Liver (tissue), 8 donors: ENCODE measurements at regions not wholly inside any gene's neighbourhood (a gene's known extent, or its start where the extent isn't known, plus 50 kb on each side); places are given as distances from the start of the nearest gene placed in this dataset.

Source experiments
- DNase-seq: peaks from one replicate; pipeline ENCODE4 v3.0.0-alpha.2; 2017; ENCODE audit warnings: low spot score
- H3K27ac ChIP-seq, 2 donors: one replicate each; pipeline ENCODE4 v1.7.0; 2013; ENCODE audit warnings: inconsistent platforms in 2 of 2, low read length in 2 of 2, control low read depth in 1 of 2, low read depth in 1 of 2, mild to moderate bottlenecking in 1 of 2
- H3K27me3 ChIP-seq, 4 donors: one replicate each; pipeline versions ENCODE4 v1.6.1 to v1.7.0; 2013; ENCODE audit warnings: low read length in 3 of 4, inconsistent platforms in 1 of 4, mild to moderate bottlenecking in 1 of 4, moderate library complexity in 1 of 4; ENCODE audit not compliant: control insufficient read depth in 4 of 4, insufficient read depth in 4 of 4
- H3K36me3 ChIP-seq, 4 donors: one replicate each; pipeline versions ENCODE4 v1.6.1 to v1.7.0; 2013; ENCODE audit warnings: low read length in 3 of 4, mild to moderate bottlenecking in 3 of 4, low read depth in 1 of 4, moderate library complexity in 1 of 4; ENCODE audit not compliant: control insufficient read depth in 4 of 4, insufficient read depth in 3 of 4
- H3K4me1 ChIP-seq, 4 donors: one replicate each; pipeline versions ENCODE4 v1.6.1 to v1.7.0; 2013; ENCODE audit warnings: low read length in 3 of 4, mild to moderate bottlenecking in 3 of 4, moderate library complexity in 1 of 4; ENCODE audit not compliant: control insufficient read depth in 4 of 4, insufficient read depth in 4 of 4
- H3K4me3 ChIP-seq, 3 donors: one replicate each; pipeline versions ENCODE4 v1.6.1 to v1.7.0; 2013; ENCODE audit warnings: low read length in 3 of 3, control low read depth in 1 of 3, low read depth in 1 of 3, mild to moderate bottlenecking in 1 of 3
- H3K9ac ChIP-seq, 2 donors: one replicate each; pipeline ENCODE4 v1.7.0; 2013; ENCODE audit warnings: low read length in 2 of 2, mild to moderate bottlenecking in 2 of 2, moderate library complexity in 2 of 2, control low read depth in 1 of 2, low read depth in 1 of 2
- H3K9me3 ChIP-seq, 4 donors: one replicate each; pipeline versions ENCODE4 v1.6.1 to v1.7.0; 2013; ENCODE audit warnings: low read length in 3 of 4; ENCODE audit not compliant: control insufficient read depth in 4 of 4
- EGR1 ChIP-seq, 2 donors: IDR thresholded peaks; 2 replicates each; pipeline ENCODE4 v1.6.1; 2016 to 2018; ENCODE audit warnings: antibody characterized with exemption in 2 of 2, low read depth in 2 of 2
- FOXA1 ChIP-seq: IDR thresholded peaks from 2 replicates; pipeline ENCODE4 v1.6.1; 2016; ENCODE audit warnings: antibody characterized with exemption
- FOXA2 ChIP-seq: IDR thresholded peaks from 2 replicates; pipeline ENCODE4 v1.6.1; 2016; ENCODE audit warnings: antibody characterized with exemption
- GABPA ChIP-seq, 2 donors: IDR thresholded peaks in 1 of 2; conservative IDR thresholded peaks in 1 of 2; 2 replicates each; pipeline ENCODE4 v1.6.1; 2016; ENCODE audit warnings: antibody characterized with exemption in 2 of 2, mild to moderate bottlenecking in 1 of 2, moderate library complexity in 1 of 2
- HNF4A ChIP-seq, 2 donors: conservative IDR thresholded peaks; 2 replicates each; pipeline ENCODE4 v1.6.1; 2016; ENCODE audit warnings: antibody characterized with exemption in 2 of 2, mild to moderate bottlenecking in 2 of 2
- HNF4G ChIP-seq: IDR thresholded peaks from 2 replicates; pipeline ENCODE4 v1.6.1; 2016; ENCODE audit warnings: antibody characterized with exemption
- JUND ChIP-seq, 2 donors: IDR thresholded peaks; 2 replicates each; pipeline ENCODE4 v1.6.1; 2016; ENCODE audit warnings: antibody characterized with exemption in 2 of 2
- NR2F2 ChIP-seq: IDR thresholded peaks from 2 replicates; pipeline ENCODE4 v1.6.1; 2016; ENCODE audit warnings: antibody characterized with exemption
- RAD21 ChIP-seq, 2 donors: IDR thresholded peaks; 2 replicates each; pipeline ENCODE4 v1.6.1; 2016; ENCODE audit warnings: antibody characterized with exemption in 2 of 2, mild to moderate bottlenecking in 2 of 2
- RXRA ChIP-seq, 2 donors: IDR thresholded peaks; 2 replicates each; pipeline ENCODE4 v1.6.1; 2017 to 2018; ENCODE audit warnings: antibody characterized with exemption in 2 of 2, mild to moderate bottlenecking in 1 of 2
- SP1 ChIP-seq: IDR thresholded peaks from 2 replicates; pipeline ENCODE4 v1.6.1; 2018; ENCODE audit warnings: antibody characterized with exemption, mild to moderate bottlenecking
- TAF1 ChIP-seq: conservative IDR thresholded peaks from 2 replicates; pipeline ENCODE4 v1.6.1; 2016; ENCODE audit warnings: antibody characterized with exemption, mild to moderate bottlenecking
- YY1 ChIP-seq: IDR thresholded peaks from 2 replicates; pipeline ENCODE4 v1.6.1; 2016; ENCODE audit warnings: antibody characterized with exemption, mild to moderate bottlenecking
- WGBS: extraction: QIAGEN DNeasy Blood & Tissue Kit; methylation state at CpG from one replicate; pipeline ENCODE4 v1.1.7; 2013; 5-methylcytosine and 5-hydroxymethylcytosine counted together
- TF ChIP-seq, protein P1 (sequence below): IDR thresholded peaks from 2 replicates; pipeline ENCODE4 v1.6.1; 2016; ENCODE audit warnings: antibody characterized with exemption
- TF ChIP-seq, protein P2 (sequence below): fragments of 150-350 bp; IDR thresholded peaks from 2 replicates; pipeline ENCODE4 v1.5.1; 2017; ENCODE audit warnings: improper control_type of control experiment, low read depth, low read length; ENCODE audit not compliant: missing input control
- TF ChIP-seq, protein P3 (sequence below): IDR thresholded peaks from 2 replicates; pipeline ENCODE4 v1.6.1; 2016; ENCODE audit warnings: antibody characterized with exemption
- TF ChIP-seq, protein P4 (sequence below): IDR thresholded peaks from 2 replicates; pipeline ENCODE4 v1.6.1; 2016; ENCODE audit warnings: antibody characterized with exemption
- TF ChIP-seq, protein P5 (sequence below): IDR thresholded peaks from 2 replicates; pipeline ENCODE4 v1.6.1; 2016; ENCODE audit warnings: antibody characterized with exemption, mild to moderate bottlenecking
- donor health status: healthy.
- donor health status: healthy.
- donor health status: healthy.
- donor health status: healthy.
- donor health status: healthy.

DNA sequence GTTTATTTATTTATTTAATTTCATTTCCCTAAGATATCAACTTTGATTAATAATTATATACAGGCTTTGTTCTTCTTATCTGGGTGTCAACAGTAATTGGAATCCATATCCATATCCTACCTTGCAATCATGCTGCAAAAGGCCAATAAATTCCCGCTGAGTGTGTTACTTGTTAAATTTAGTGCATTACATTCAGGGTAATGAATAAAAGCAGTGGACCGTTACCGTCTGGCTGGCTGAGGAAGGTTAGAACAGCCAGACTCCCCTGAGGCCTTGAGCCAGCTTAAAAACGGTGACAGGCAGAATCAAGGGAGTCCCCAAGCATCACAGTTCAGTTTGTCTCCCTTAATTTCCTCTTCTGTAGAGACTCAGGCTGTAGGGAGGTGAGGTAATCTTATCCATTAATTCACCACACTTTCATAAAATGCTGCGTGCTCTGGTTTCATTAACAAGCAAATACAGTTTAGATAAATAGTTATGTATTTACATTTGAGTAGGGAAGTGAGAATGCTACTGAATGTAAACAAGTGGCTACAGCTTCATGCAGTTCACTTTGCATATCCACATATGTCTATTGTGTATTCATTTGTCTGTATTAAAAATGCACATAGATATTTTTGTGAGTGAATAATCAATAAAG lies 888.2 kb upstream of the CXADR start:
- Histone ChIP-seq H3K9me3 (no peaks in the 10 kb centered on the region), H3K27me3 (no peaks in the 10 kb centered on the region), H3K36me3 (no peaks in the 10 kb centered on the region), H3K4me3 (no peak overlapping the region), H3K9ac (no peak overlapping the region), H3K4me1 (peaks cover 0 to 7% (median under 1%) of the 10 kb centered on the region in 4 donors), H3K27ac (no peak overlapping the region)
- DNase-seq = no peak
- WGBS = 85% methylated on average over 5 of the region's 5 CpGs
- TF ChIP-seq FOXA2 (no peak), EGR1 (IDR thresholded peaks at IDR 0.05; ENCODE audit: low read depth in 2 of 2) (no peak), RXRA (IDR thresholded peaks at IDR 0.05) (no peak), HNF4G (no peak), GABPA (IDR thresholded peaks at IDR 0.05 in 1 of 2, conservative IDR thresholded peaks at IDR 0.05 in 1 of 2) (no peak), HNF4A (conservative IDR thresholded peaks at IDR 0.05) (no peak), NR2F2 (no peak), RAD21 (IDR thresholded peaks at IDR 0.05) (no peak), FOXA1 (no peak), SP1 (no peak), YY1 (no peak), TAF1 (no peak)
- TF ChIP-seq, protein P1, sequence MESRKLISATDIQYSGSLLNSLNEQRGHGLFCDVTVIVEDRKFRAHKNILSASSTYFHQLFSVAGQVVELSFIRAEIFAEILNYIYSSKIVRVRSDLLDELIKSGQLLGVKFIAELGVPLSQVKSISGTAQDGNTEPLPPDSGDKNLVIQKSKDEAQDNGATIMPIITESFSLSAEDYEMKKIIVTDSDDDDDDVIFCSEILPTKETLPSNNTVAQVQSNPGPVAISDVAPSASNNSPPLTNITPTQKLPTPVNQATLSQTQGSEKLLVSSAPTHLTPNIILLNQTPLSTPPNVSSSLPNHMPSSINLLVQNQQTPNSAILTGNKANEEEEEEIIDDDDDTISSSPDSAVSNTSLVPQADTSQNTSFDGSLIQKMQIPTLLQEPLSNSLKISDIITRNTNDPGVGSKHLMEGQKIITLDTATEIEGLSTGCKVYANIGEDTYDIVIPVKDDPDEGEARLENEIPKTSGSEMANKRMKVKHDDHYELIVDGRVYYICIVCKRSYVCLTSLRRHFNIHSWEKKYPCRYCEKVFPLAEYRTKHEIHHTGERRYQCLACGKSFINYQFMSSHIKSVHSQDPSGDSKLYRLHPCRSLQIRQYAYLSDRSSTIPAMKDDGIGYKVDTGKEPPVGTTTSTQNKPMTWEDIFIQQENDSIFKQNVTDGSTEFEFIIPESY = no peak
- TF ChIP-seq, protein P2, sequence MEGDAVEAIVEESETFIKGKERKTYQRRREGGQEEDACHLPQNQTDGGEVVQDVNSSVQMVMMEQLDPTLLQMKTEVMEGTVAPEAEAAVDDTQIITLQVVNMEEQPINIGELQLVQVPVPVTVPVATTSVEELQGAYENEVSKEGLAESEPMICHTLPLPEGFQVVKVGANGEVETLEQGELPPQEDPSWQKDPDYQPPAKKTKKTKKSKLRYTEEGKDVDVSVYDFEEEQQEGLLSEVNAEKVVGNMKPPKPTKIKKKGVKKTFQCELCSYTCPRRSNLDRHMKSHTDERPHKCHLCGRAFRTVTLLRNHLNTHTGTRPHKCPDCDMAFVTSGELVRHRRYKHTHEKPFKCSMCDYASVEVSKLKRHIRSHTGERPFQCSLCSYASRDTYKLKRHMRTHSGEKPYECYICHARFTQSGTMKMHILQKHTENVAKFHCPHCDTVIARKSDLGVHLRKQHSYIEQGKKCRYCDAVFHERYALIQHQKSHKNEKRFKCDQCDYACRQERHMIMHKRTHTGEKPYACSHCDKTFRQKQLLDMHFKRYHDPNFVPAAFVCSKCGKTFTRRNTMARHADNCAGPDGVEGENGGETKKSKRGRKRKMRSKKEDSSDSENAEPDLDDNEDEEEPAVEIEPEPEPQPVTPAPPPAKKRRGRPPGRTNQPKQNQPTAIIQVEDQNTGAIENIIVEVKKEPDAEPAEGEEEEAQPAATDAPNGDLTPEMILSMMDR = no peak
- TF ChIP-seq, protein P3, sequence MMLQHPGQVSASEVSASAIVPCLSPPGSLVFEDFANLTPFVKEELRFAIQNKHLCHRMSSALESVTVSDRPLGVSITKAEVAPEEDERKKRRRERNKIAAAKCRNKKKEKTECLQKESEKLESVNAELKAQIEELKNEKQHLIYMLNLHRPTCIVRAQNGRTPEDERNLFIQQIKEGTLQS = no peak
- TF ChIP-seq, protein P4, sequence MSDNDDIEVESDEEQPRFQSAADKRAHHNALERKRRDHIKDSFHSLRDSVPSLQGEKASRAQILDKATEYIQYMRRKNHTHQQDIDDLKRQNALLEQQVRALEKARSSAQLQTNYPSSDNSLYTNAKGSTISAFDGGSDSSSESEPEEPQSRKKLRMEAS = no peak

DNA sequence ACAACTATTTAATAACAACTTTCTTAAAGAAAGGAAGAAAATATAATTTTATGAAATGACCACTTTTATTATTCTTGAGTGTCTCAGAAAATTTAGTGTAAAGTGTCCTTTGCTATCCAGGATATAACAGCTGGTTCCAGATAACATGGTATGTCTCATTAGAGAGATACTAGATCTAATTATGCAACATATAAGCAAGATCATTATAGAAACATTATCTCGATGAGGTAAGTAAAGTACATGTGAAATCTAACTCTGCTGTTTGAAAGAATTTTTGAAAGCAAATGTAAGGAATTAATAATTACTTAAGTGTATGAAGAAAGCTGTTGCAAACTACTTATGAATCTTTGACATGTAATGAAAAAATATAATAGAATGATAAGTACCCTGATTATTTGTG lies 887.4 kb upstream of the CXADR start:
- no peak overlapping the region for H3K4me3 ChIP-seq
- H3K27me3 ChIP-seq = no peaks in the 10 kb centered on the region
- no peak overlapping the region for H3K9ac ChIP-seq
- no peak for DNase-seq
- H3K4me1 ChIP-seq = peaks cover 0 to 4% (median under 1%) of the 10 kb centered on the region in 4 donors
- 78% methylated on average over 1 of the region's 1 CpG for WGBS
- H3K9me3 ChIP-seq = no peaks in the 10 kb centered on the region
- no peak overlapping the region for H3K27ac ChIP-seq
- peaks cover 0 to 3% (median 0%) of the 10 kb centered on the region in 4 donors for H3K36me3 ChIP-seq
- TF ChIP-seq GABPA (IDR thresholded peaks at IDR 0.05 in 1 of 2, conservative IDR thresholded peaks at IDR 0.05 in 1 of 2) (no peak), JUND (IDR thresholded peaks at IDR 0.05) (no peak), YY1 (no peak), NR2F2 (no peak), SP1 (no peak), HNF4A (conservative IDR thresholded peaks at IDR 0.05) (no peak), EGR1 (IDR thresholded peaks at IDR 0.05; ENCODE audit: low read depth in 2 of 2) (no peak), FOXA2 (no peak), RAD21 (IDR thresholded peaks at IDR 0.05) (no peak), FOXA1 (no peak), TAF1 (no peak), HNF4G (no peak), RXRA (IDR thresholded peaks at IDR 0.05) (no peak)
- TF ChIP-seq, protein P5, sequence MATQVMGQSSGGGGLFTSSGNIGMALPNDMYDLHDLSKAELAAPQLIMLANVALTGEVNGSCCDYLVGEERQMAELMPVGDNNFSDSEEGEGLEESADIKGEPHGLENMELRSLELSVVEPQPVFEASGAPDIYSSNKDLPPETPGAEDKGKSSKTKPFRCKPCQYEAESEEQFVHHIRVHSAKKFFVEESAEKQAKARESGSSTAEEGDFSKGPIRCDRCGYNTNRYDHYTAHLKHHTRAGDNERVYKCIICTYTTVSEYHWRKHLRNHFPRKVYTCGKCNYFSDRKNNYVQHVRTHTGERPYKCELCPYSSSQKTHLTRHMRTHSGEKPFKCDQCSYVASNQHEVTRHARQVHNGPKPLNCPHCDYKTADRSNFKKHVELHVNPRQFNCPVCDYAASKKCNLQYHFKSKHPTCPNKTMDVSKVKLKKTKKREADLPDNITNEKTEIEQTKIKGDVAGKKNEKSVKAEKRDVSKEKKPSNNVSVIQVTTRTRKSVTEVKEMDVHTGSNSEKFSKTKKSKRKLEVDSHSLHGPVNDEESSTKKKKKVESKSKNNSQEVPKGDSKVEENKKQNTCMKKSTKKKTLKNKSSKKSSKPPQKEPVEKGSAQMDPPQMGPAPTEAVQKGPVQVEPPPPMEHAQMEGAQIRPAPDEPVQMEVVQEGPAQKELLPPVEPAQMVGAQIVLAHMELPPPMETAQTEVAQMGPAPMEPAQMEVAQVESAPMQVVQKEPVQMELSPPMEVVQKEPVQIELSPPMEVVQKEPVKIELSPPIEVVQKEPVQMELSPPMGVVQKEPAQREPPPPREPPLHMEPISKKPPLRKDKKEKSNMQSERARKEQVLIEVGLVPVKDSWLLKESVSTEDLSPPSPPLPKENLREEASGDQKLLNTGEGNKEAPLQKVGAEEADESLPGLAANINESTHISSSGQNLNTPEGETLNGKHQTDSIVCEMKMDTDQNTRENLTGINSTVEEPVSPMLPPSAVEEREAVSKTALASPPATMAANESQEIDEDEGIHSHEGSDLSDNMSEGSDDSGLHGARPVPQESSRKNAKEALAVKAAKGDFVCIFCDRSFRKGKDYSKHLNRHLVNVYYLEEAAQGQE = no peak
- TF ChIP-seq, protein P2 = no peak
- TF ChIP-seq, protein P3 = no peak
- TF ChIP-seq, protein P4 = no peak
